Fibroblast of pulmonary artery (primary cell): ENCODE measurements at regions not wholly inside any gene's neighbourhood (a gene's known extent, or its start where the extent isn't known, plus 50 kb on each side); places are given as distances from the start of the nearest gene placed in this dataset.

Source experiments
- DNase-seq: peaks from one replicate; pipeline ENCODE4 v3.0.0-alpha.2; 2010; ENCODE audit warnings: low read depth
- H3K4me3 ChIP-seq: replicated peaks from 2 replicates; pipeline ENCODE4 v1.5.1; 2011; ENCODE audit warnings: low read depth, mild to moderate bottlenecking, control low read depth, low read length, moderate library complexity
- CTCF ChIP-seq: IDR thresholded peaks from 2 replicates; pipeline ENCODE4 v1.5.1; 2011; ENCODE audit warnings: mild to moderate bottlenecking, control low read depth, low read length, inconsistent platforms; ENCODE audit errors: missing control alignments

GRCh38 chr12:87059231-87059630 is 803.0 kb upstream of the MGAT4C start:
- no peak for TF ChIP-seq CTCF
- H3K4me3 ChIP-seq: no peak overlapping the region
- DNase-seq: no peak

DNA sequence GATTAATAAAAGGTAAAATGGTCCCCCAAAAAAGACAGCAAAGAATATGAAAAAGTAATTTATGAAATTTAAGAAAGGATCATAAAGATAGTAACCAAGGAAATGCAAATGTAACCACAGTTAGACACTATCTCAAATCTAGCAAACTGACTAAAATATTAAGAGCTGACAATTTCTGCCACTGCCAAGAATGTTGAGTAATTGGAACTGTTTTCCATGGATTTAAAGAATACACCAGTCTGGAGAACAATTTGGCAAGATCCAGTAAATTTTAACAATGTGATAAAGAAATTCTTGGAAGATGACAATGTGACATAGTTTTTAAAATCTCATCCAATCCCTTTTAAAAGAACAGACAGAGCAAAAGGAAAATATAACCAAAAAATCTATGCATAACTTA is 798.0 kb upstream of the MGAT4C start:
- H3K4me3 ChIP-seq: no peak overlapping the region
- TF ChIP-seq CTCF: no peak
- DNase-seq: peak; percentile 84

- no peak for TF ChIP-seq CTCF
Observed at GRCh38 chr12:87051621-87052020, 795.4 kb upstream of the MGAT4C start.

GRCh38 chr12:87047691-87048090 is 791.5 kb upstream of the MGAT4C start:
- no peak for TF ChIP-seq CTCF
- H3K4me3 ChIP-seq: no peak overlapping the region
- DNase-seq: no peak

More at GRCh38 chr12:87051621-87052020, 795.4 kb upstream of the MGAT4C start:
- no peak overlapping the region for H3K4me3 ChIP-seq
- DNase-seq: no peak

- TF ChIP-seq CTCF: no peak
- H3K4me3 ChIP-seq: no peak overlapping the region
- DNase-seq: no peak
Observed at GRCh38 chr12:87039536-87039935, 783.3 kb upstream of the MGAT4C start.

DNA sequence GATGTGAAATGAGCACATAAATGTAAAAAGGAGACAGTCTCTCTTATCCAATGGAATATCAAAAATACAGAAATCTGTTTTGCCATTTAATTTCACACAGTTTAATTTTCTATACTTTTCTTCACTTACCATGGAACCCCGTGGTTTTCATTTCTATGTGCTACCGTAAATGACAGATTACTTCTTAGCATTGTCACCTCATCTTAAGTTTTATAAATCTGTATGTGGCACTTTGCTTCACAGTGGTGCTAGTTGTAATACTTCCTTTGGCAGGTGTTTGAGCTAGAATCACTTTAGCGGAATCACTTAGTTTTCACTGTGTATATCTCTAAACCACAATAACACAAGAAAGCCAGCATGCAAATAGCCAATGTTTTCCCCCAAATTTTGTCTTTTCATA is 781.9 kb upstream of the MGAT4C start:
- DNase-seq: no peak
- H3K4me3 ChIP-seq: no peak overlapping the region
- no peak for TF ChIP-seq CTCF

DNA sequence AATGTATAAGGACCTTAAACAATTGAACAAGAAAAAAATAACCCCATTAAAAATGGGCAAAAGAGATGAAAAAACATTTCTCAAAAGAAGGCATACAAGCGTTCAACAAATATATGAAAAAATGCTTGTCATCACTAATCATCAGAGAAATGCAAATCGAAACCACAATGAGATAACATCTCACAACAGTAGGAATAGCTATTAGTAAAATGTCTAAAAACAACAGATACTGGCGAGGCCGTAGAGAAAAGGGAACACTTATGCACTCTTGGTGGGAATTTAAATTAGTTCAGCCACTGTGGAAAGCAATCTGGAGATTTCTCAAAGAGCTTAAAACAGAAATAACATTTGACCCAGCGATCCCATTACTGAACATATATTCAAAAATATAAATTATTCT is 769.8 kb upstream of the MGAT4C start:
- DNase-seq: no peak
- TF ChIP-seq CTCF: no peak
- H3K4me3 ChIP-seq: no peak overlapping the region
